ENCODE measurements at regions not wholly inside any gene's neighbourhood (a gene's known extent, or its start where the extent isn't known, plus 50 kb on each side); places are given as distances from the start of the nearest gene placed in this dataset.
"Not testable (repeated sequence)": the region's sequence is repeated elsewhere in the genome, so short reads cannot be mapped to it uniquely, and the experiment has no call there.

DNA sequence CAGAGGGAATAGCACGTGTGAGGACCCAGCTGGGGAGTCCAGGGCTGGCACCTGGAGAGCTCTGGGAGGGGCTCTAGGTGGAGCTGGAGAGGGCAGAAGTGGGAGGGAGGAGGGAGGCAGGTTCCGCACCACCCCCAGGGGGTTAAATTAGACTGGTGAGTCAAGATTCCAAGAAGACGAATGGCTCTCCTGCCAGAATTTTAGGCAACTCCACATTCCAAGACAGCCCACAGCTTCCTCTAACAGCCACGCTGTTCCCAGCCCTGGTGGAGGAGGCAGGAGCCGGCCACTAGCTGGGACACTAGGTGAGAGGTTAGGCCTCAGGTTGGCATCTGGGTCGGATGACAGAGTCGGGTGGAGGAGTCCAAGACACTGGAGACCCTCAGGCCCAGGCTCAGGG, 60.2 kb downstream of the TFAP2C start:
- no peak for DNase-seq

DNA sequence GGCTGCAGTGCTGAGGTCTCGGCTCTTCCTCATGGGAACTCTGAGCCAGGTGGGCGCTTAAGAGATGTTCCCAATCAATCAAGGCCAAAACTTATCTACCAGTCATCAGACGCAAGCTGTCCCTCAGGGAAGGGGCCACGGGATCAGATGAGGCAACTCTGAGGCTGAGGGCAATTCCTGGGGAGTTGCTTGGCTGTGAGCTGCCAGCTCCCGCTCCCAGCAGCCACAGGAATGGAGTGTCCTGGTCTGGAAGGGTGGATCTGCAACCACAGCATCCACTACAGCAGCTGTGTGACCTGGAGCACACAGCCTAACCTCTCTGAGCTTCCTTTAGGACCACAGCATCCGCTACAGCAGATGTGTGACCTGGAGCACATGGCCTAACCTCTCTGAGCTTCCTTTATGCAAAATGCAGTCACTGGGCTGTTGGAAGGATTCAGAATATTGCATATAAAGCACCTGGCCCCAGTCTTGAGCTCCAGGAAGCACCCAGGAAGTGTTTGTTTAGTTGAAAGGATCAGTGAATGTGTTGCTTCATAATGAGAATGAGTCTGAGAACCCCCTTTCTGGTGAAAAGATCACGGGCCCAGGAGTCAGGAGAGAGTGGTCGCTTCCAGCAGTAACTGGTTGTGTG, 60.9 kb downstream of the TFAP2C start:
- no peak for DNase-seq

DNA sequence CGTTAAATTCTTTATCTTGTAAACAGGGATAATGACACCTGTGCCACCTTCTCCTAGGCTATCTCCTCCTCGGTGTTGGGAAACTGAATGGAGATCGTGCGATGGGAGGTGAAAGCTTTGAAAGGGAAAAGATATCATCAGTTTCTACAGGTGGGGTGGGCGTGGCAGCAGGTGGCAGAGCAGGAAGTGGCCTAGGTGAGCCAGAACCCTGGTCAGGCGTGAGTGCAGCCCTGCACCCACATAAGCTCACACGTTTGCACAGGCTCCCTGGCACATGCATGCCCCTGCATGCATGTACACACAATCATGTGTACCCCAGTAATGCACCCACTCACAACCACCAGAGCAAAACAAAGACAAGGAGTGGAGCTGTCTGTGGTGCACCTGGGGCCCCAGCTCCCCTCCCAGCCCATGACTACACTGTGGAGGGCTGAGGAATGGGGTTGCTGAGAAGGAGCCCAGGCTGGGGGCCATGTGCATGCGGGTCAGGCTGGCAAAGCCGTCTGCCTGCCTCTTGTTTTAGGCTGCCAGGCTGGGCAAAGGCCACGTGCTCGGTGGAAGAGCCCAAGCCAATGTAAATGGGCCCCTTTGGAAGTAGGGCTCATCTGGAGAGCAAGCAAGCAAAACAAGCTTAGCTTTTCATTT, 61.5 kb downstream of the TFAP2C start:
- no peak for DNase-seq

DNA sequence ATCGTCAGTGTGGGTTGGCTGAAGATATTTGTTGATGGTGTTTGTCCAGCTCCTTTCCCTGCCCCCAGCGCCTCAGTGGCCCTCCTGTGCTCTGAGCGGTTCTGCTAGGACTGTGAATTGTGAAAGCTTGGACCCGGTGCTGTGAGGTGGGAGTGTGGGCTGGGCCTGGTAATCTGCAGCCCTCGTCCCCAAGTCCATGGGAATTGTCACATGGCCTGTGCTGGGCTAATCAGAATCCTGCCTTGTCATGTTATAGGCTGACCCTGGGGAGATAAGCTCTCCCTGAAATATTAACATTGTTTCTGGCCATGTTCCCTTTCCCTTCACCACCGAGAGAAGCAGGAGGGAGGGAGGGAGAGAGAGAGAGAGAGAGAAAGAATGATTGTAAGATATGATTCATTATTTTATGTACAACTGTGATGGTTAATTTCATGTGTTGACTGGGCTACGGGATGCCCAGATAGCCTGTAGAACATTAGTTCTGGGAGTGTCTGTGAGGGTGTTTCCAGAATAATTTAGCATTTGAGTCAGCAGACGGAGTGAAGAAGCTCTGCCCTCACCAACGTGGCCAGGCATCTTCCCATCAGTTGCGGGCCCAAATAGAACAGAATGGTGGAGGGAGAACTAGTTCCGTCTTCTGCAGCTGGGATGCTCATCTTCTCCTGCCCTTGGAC, 62.4 kb downstream of the TFAP2C start:
- no peak for DNase-seq

DNA sequence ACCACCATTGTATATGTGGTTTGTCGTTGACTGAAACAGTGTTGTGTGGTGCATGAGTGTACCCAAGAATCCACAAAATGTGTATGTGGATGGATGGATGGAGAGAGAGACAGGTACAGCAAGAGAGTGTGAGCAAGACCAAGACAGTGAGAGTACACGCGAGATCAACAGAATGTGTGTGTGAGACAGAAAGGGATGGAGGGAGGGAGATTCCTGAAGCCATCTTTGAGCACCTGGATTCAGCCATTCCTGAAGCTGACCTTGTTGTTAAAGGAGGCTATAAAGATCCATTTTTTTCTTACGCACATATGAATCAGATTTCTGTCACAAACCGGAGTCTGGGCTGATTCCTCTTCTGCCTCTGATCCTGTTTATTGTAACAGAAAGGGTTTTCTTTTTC, 64.1 kb downstream of the TFAP2C start:
- no peak for DNase-seq

DNA sequence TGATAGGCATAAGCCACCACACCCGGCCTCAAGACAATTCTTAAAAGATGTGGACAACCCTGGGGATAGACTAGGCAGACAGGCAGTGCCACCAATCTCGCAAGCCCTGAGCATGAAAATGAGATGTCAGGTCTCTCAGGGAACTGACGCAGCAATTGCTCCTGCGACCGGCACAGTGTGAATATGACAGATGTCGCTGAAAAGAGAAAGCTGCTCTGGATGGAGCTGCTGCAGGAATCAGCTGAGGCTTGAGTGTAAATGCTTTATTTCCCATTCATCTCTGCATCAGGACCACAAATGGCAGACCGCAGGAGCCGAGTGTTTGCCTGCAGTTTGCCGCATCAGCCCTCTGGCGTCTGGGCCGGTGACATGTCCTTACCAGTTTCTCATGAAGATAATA, 68.4 kb downstream of the TFAP2C start:
- DNase-seq, result no peak

DNA sequence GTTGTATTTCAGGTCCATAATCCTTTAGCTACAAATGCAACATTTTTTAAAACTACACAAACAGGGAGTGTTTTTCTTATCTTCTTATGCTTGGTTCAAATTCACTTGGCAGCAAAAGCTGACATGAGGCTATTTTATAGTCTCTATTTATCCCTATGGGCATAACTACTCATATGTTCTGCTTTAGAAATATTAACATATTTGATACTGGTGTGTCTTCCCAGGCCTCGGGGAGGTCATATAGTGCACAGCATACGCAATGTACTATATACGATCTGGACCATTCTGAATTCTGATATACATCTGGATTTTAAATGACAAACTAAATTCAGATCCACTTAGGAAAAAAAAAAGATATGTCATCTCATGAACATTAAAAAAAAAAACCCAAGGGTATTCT, 69.2 kb downstream of the TFAP2C start:
- DNase-seq, result no peak

DNA sequence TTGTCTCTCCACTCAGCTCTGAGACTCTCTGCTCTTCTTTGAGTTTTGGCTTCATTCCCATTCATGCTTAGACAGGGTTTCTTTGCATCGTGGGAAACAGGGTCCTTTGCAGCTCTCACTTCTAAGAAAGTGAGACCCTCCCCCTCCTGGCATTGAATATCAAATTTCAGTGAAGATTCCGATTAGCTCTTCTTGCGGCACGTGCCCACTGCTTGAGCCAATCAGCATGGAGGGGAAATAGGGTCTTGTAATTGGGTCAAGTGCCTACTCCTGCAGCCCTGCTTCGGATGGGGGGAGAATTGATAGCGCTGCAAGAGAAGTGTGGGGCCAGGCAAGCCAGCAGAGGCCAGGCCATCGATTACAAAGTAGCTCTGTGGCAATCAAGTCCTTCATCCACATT, 69.6 kb downstream of the TFAP2C start:
- DNase-seq, result no peak

DNA sequence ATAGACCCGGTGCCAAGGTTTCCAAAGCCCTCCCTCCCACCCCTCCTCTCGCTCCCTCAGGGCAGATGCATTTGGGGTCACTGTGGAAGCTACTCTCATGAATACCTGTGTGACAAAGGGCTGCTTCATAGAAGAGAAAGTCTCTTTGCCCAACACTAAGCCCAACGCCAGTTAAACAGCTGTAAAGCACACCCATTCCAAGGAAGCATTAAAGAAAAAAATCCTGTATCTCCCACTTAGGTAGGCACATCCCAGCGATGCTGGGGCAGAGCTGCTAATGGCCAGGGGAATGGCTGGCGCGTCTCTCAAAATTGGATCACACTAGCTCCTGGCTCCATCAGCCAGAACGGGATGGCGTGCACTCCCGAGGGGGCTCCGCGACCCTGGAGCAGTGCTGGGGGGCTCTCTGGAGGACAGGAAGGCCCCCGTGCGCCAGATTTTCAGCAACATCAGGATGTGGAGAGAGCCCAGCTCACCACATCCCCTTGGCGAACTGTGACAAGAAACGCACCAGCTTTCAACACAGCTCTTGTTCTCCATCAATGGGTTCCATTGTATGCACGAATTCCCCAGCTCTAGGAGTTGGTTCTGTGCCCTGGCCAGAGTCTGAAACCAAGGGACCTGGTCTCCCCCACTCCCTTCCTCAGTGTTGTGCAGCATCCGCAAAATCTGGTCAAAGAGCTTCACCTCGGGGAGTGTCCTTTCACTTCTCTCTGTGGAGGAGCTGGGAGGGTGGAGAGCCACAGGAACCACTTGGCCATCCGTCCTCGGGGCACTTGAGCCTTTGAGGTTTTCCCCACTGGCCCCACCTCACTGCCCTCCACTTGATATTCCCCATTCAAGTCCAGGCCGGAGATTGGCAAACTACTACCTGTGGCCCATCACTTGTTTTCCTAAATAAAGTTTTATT, 74.1 kb downstream of the TFAP2C start:
- no peak for DNase-seq

DNA sequence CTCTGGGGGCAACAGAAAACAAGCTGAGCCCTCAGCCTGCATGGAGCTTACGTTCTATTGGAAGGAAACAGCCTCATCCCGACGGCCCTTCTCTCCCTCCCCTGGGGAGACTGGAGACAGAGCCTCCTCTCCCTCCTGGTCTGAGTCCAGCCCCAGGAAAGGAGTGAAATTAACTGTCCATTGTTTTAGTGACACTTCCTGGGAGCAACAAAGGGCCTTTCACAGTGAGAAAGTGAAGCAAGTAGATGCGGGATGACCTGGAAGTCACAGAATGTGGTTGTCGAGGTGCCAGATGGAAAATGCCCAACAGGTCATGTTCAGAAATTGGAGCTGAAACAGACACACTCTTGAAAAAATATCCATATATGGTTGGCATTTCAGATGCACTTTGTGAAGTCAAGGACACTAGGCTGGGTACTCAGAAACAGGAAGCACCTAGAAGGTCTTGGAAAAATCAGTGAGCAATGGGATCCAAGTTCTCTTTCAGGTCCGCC, 77.8 kb downstream of the TFAP2C start:
- no peak for DNase-seq

DNA sequence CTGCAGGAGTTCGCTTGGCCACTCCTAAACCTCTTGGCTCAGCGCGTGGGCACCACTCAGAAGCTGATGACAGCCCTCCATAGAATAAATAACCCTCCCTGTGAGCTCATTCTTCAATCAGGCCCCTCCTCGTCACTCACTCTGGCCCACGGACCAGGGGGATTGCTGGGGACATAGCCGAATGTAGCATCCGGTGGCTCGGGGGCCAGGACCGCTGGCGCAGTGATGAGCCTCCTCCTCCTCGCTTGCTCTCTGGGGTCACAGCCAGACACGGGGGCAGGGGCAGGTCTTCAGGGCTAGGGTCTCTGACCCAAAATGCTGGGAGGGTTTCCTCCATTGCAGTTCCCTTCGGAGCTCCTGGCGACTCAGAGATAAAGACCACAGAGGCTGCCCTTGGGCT, 79.9 kb downstream of the TFAP2C start:
- DNase-seq, result no peak

DNA sequence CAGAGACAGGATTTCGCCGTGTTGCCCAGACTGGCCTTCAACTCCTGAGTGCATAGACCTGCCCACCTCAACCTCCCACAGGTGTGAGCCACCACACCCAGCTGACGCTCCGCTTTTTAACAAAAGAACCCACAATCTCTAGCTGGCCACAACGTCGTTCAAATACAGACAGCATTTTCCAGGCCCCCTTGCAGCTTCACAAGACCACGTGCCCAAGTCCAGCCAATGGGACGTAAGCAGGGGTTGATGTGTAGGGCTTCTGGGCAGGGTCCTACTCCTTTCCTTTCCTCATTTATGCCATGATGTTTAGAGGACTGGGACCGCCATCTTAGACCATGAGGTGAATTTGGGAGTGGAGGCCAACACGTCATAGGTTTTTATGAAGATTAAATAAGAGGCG, 81.0 kb downstream of the TFAP2C start:
- no peak for DNase-seq

DNA sequence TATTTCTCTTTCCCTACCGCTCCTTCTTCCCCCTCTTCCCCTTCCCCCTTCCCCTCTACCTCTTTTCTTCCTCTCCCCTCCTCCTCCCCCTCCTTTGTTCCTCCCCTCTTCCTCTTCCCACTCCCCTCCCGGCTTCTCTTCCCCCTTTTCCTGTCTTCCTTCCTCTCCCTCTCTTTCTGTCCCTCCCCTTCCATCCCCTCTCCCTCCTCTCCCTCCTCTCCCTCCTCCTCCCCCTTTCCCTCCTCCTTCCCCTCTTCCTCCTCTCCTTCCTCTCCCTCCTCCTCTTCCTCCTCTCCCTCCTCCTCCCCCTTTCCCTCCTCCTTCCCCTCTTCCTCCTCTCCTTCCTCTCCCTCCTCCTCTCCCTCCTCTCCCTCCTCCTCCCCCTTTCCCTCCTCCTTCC, 81.5 kb downstream of the TFAP2C start:
- DNase-seq, result not testable (repeated sequence)

DNA sequence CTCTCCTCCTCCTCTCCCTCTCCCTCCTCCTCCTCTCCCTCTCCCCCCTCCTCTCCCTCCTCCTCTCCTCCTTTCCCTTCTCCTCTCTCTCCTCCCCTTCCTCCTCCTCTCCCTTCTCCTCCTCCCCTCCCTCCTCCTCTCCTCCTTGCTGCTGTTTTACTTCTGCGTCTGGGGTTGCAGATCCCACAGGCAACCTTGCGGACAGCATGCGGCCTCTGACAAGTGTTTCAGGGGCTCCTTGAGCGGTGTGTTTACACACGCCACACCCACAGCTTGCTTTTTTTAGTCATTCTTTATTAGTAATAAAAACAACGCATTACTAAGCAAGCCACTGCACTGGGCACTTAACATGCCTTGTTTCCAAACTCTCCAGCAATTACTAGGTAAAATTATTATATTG, 81.9 kb downstream of the TFAP2C start:
- no peak for DNase-seq

DNA sequence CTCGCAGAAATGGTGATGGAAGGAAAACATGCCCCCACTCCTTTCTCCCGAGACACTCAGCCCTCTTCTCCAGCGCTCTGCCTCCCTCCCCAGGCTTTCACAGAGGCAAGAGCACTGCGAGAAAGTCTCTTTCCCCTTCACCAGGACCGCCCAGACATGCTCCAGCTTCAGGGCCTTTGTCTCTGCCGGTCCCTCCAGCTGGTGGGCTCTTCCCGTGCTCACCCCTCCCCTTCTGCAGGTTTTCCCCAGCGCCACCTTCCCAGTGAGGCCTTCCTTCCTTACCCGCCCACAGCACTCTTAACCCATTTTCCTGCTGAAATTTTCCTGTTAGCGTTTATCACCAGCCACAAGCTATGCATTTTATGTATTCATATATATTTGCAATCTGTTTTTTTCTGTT, 86.2 kb downstream of the TFAP2C start:
- no peak for DNase-seq

DNA sequence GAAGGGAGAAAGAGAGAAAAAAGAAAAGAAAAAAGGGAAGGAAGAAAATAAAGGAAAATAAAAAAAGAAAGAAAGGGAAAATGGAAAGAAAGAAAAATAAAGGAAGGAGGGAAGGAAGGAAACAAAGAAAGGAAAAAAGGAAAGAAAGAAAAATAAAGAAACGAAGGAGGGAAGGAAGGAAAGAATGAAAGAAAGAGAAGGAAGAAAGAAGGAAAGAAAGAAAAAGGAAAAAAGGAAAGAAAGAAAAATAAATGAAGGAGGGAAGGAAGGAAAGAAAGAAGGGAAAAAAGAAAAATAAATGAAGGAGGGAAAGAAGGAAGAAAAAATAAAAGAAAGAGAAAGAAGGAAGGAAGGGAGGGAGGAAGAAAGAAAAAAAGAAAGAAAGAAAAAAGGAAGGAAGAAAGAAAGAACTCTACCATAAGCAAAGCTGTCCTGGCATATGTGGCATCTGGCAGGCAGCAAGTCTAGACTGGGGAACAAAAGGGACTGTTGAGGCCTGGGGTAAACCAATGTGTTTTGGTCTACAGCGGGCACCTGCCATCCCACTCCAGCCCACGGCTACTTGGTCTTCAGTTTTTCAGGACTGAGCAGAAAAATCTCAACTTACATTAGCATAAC, 86.9 kb downstream of the TFAP2C start:
- no peak for DNase-seq

DNA sequence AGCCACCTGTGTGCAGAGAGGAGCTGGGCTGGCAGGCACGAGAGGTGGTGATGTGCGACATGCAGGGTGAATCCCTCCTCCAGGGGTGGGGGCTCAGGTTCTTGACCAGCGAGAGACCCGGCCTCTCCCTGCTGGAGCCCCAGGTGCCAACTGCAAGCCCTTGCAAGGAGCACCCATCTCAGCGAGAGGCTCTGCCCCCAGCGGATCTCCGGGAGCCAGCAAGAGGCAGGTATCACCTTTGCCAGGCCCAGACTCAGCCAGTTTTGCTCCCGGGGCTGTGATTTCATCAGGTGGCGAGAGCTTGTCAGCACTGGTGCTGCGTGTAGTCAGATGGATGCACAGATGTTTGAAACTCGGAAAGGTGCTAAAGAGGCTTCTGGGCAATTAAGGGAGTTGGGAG, 87.7 kb downstream of the TFAP2C start:
- DNase-seq, result no peak

DNA sequence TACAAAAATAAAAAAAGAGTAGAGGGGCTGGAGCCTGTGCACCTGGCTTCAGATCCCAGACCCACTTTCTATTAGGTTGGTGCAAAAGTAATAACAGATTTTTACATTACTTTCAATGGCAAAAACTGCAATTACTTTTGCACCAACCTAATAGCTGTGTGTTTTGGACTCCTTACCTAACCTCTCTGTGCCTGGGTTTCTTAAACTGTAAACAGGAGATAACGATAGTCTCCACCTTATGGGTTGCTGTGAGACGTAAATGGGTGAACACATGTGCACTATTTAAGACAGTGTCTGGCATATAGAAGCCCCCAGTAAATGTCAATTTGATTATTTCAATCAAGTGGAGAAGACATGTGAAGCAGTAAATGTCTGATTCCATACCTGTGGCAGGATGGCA, 89.7 kb downstream of the TFAP2C start:
- no peak for DNase-seq

DNA sequence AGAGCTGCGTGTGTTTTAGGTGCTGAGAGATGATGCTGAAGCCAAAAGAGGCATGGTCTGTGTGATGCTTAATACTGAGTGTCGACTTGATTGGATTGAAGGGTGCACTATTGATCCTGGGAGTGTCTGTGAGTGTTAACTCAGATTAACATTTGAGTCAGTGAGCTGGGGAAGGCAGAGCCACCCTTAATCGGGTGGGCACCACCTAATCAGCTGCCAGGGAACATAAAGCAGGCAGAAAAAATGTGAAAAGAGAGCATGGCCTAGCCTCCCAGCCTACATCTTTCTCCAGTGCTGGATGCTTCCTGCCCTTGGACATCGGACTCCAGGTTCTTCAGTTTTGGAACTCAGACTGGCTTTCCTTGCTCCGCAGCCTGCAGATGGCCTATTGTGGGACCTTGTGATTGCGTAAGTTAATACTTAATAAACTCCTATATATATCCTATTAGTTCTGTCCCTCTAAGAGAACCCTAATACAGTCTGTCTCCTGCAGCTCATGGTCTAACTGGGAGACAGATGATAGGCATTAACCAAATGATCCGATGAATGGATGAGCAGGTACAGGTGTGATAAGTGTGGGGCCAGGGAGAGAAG, 91.6 kb downstream of the TFAP2C start:
- DNase-seq, result no peak

DNA sequence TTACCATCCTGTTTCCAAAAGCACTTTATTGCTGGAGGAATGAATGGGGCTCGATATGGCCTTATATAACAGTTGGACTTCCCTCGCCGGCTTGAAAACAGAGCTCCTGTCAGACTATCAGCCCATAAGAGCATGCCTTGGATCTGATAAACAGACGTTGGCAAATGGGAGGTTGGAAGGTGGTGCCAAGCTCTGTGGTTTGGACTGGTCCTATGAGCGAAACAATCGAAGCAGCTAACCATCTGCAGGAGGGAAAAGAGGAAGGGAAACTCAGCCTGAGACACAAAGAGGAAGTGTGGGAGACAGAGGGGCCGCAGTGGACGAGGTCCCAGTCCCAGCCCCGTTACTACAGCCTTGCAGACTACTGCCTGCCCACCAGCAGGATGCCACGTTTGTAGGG, 92.9 kb downstream of the TFAP2C start:
- DNase-seq, result no peak

DNA sequence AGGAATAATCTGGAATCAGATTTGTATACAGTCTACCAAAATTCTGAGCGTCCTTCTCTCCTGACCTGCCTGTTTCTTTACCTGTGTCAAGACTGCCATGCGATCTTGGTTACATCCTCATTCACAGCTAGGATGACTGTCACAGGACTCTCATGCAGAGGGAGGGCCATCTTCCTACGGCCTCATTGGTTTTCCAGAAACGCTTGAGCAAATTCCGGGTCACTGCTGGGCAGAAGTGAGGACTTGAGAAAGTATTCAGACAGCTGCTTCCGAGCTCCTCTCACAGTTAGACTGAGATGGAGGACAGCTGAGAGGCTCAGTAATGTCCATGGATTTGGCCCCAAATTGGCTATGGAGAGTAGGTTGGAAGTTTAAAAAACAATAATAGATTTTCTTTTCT, 94.2 kb downstream of the TFAP2C start:
- DNase-seq, result no peak

DNA sequence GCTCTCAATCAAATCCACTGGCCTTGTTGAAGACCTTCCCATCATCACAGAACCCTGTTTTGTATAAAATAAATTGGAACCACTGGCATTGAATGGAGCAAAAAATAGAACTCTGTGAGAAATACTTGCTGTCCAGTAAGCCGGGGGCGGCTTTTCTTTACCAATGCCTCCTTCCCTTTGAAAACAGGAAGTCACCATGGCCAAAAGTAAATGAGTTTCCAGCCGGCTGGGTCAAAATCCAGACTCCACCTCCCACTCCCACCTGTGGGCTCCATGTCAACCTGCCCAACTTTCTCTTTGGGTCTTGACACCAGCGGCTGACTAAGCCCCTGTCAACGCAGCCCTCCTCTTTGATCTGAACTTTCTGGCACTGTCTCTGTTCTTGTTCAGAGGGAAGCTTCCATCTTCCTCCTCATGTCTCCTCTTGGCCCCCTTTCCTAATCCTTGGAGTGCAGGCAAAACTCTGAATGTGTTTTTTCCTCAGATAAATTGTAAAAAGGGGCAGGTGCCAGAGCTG, 95.2 kb downstream of the TFAP2C start:
- DNase-seq, result no peak
